Lung (tissue), 11 donors: ENCODE measurements at regions not wholly inside any gene's neighbourhood (a gene's known extent, or its start where the extent isn't known, plus 50 kb on each side); places are given as distances from the start of the nearest gene placed in this dataset.

Experiments used
- ATAC-seq: fragments of 200-7000 bp; cut with Tn5 transposase; one replicate; pipeline ENCODE4 v1.9.1; 2020; ENCODE audit warnings: moderate number of reproducible peaks; ENCODE audit not compliant: insufficient read depth, low FRiP score
- DNase-seq, 3 donors: peaks; one replicate each; pipeline ENCODE4 v3.0.0-alpha.2; 2013 to 2017
- H3K27ac ChIP-seq, 2 donors: one replicate each; pipeline ENCODE4 v1.5.1; 2013; ENCODE audit warnings: mild to moderate bottlenecking in 2 of 2, moderate library complexity in 2 of 2, control low read depth in 1 of 2, inconsistent platforms in 1 of 2, low read depth in 1 of 2, low read length in 1 of 2
- H3K27me3 ChIP-seq, 3 donors: one replicate each; pipeline ENCODE4 v1.5.1; 2013; ENCODE audit warnings: low read length in 2 of 3; ENCODE audit not compliant: control insufficient read depth in 3 of 3, insufficient read depth in 3 of 3
- H3K36me3 ChIP-seq, 4 donors: one replicate each; pipeline ENCODE4 v1.5.1; 2013; ENCODE audit warnings: low read length in 4 of 4, mild to moderate bottlenecking in 1 of 4, moderate library complexity in 1 of 4; ENCODE audit not compliant: control insufficient read depth in 4 of 4, insufficient read depth in 4 of 4
- H3K4me1 ChIP-seq, 5 donors: one replicate each; pipeline ENCODE4 v1.5.1; 2013; ENCODE audit warnings: low read length in 5 of 5, mild to moderate bottlenecking in 2 of 5, moderate library complexity in 1 of 5; ENCODE audit not compliant: control insufficient read depth in 5 of 5, insufficient read depth in 5 of 5
- H3K4me3 ChIP-seq: one replicate; pipeline ENCODE4 v1.5.1; 2013; ENCODE audit warnings: mild to moderate bottlenecking, control low read depth, moderate library complexity
- H3K9ac ChIP-seq, 2 donors: one replicate each; pipeline ENCODE4 v1.5.1; 2013; ENCODE audit warnings: low read length in 2 of 2, control low read depth in 1 of 2; ENCODE audit not compliant: insufficient read depth in 1 of 2
- H3K9me3 ChIP-seq, 4 donors: one replicate each; pipeline ENCODE4 v1.5.1; 2013; ENCODE audit warnings: low read length in 3 of 4, mild to moderate bottlenecking in 1 of 4, moderate library complexity in 1 of 4; ENCODE audit not compliant: control insufficient read depth in 4 of 4, insufficient read depth in 3 of 4
- CTCF ChIP-seq: IDR thresholded peaks from 2 replicates; pipeline ENCODE4 v1.5.1; 2012; ENCODE audit warnings: mild to moderate bottlenecking; ENCODE audit errors: control extremely low read depth, extremely low read depth
- WGBS, 2 donors: extraction: QIAGEN DNeasy Blood & Tissue Kit; methylation state at CpG; one replicate each; pipeline ENCODE4 v1.1.7; 2013; 5-methylcytosine and 5-hydroxymethylcytosine counted together
- donor health status: control.
- donor health status: control.
- donor health status: Bipolar disorder and iron deficiency.
- donor health status: healthy.
- donor health status: DM: yes; HTN: yes; CAD: no.

GRCh38 chr5:167303582-167303981 lies 987.9 kb upstream of the WWC1 start:
- WGBS, 2 donors, result 82 to 84% methylated on average over 3 of the region's 3 CpGs
- Histone ChIP-seq H3K4me1 (peaks cover 0 to 6% (median 0%) of the 10 kb centered on the region in 5 donors), H3K27ac (no peak overlapping the region), H3K9ac (no peak overlapping the region), H3K27me3 (no peaks in the 10 kb centered on the region), H3K9me3 (no peaks in the 10 kb centered on the region), H3K36me3 (no peaks in the 10 kb centered on the region), H3K4me3 (no peak overlapping the region)
- TF ChIP-seq CTCF, result no peak
- no peak for ATAC-seq
- DNase-seq, result no peak

- no peak overlapping the region for H3K9ac ChIP-seq
- DNase-seq (no peak), ATAC-seq (no peak)
- WGBS, 2 donors, result 52 to 63% methylated on average over 6 of the region's 6 CpGs
- no peak overlapping the region for H3K27ac ChIP-seq
- TF ChIP-seq CTCF, result no peak
- no peaks in the 10 kb centered on the region for H3K9me3 ChIP-seq
- no peaks in the 10 kb centered on the region for H3K27me3 ChIP-seq
- H3K4me1 ChIP-seq, result peaks cover 0 to 7% (median 0%) of the 10 kb centered on the region in 5 donors
- no peak overlapping the region for H3K4me3 ChIP-seq
- H3K36me3 ChIP-seq, result no peaks in the 10 kb centered on the region
Observed at GRCh38 chr5:167304834-167305469, 986.5 kb upstream of the WWC1 start.

GRCh38 chr5:167305591-167306213 lies 985.7 kb upstream of the WWC1 start:
- Histone ChIP-seq H3K27ac (no peak overlapping the region), H3K4me3 (no peak overlapping the region), H3K9me3 (no peaks in the 10 kb centered on the region), H3K9ac (no peak overlapping the region), H3K36me3 (no peaks in the 10 kb centered on the region), H3K4me1 (peaks cover 0 to 7% (median 0%) of the 10 kb centered on the region in 5 donors), H3K27me3 (no peaks in the 10 kb centered on the region)
- WGBS, 2 donors, result 64 to 68% methylated on average over 9 of the region's 9 CpGs
- no peak for DNase-seq
- ATAC-seq, result no peak
- TF ChIP-seq CTCF, result no peak
